Stomach (tissue), 4 donors: ENCODE measurements at regions not wholly inside any gene's neighbourhood (a gene's known extent, or its start where the extent isn't known, plus 50 kb on each side); places are given as distances from the start of the nearest gene placed in this dataset.

Experiments used
- POLR2A ChIP-seq, 4 donors: fragments of 450-650 bp; IDR thresholded peaks; one replicate each; pipeline ENCODE4 v1.6.1; 2016; ENCODE audit warnings: antibody characterized with exemption in 4 of 4, control low read depth in 2 of 4, mild to moderate bottlenecking in 1 of 4, moderate library complexity in 1 of 4
- POLR2AphosphoS5 ChIP-seq, 3 donors: sonication (generic); formaldehyde crosslinking; IDR thresholded peaks; one replicate each; pipeline ENCODE4 v1.6.1; 2016; ENCODE audit warnings: antibody characterized with exemption in 3 of 3
- TF ChIP-seq, protein P1 (sequence below), 7 experiments: fragments of 450-650 bp in 4 of 7; fragments of 200-600 bp in 3 of 7; sonication (generic) in 3 of 7; IDR thresholded peaks; one replicate each; pipeline ENCODE4 v1.5.1; 2016 to 2019; ENCODE audit warnings: antibody characterized with exemption in 7 of 7, control low read depth in 2 of 7, mild to moderate bottlenecking in 1 of 7

DNA sequence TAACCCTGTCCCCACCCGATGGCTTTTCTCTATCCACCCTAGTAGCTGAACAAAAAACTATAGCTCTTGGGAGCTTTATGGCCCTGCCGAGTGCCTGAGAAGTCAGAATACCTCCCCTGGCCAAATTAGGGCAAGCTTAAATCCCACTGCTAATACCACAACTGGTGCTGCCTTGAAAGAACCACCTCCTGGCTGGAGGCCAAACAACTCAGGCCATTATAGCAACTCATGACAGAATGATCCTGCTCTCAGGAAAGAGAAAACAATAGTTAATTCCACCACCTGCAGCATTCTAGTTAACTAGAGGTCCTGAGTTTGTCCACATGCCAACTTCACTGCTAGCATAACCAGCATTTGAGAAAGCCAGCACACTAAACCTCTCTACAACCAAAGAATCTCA, 123.2 kb downstream of the RTP4 start:
- TF ChIP-seq POLR2A (IDR thresholded peaks at IDR 0.05) (no peak), POLR2AphosphoS5 (IDR thresholded peaks at IDR 0.05) (no peak)
- TF ChIP-seq, protein P1, sequence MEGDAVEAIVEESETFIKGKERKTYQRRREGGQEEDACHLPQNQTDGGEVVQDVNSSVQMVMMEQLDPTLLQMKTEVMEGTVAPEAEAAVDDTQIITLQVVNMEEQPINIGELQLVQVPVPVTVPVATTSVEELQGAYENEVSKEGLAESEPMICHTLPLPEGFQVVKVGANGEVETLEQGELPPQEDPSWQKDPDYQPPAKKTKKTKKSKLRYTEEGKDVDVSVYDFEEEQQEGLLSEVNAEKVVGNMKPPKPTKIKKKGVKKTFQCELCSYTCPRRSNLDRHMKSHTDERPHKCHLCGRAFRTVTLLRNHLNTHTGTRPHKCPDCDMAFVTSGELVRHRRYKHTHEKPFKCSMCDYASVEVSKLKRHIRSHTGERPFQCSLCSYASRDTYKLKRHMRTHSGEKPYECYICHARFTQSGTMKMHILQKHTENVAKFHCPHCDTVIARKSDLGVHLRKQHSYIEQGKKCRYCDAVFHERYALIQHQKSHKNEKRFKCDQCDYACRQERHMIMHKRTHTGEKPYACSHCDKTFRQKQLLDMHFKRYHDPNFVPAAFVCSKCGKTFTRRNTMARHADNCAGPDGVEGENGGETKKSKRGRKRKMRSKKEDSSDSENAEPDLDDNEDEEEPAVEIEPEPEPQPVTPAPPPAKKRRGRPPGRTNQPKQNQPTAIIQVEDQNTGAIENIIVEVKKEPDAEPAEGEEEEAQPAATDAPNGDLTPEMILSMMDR (IDR thresholded peaks at IDR 0.05), result no peak
